HG03442 (cell line): ENCODE measurements at regions not wholly inside any gene's neighbourhood (a gene's known extent, or its start where the extent isn't known, plus 50 kb on each side); places are given as distances from the start of the nearest gene placed in this dataset.
"Not testable (repeated sequence)": the region's sequence is repeated elsewhere in the genome, so short reads cannot be mapped to it uniquely, and the experiment has no call there.

ENCODE experiments used
- ATAC-seq: cut with Tn5 transposase; IDR thresholded peaks from one replicate; pipeline ENCODE4 v1.9.1; 2021; ENCODE audit warnings: mild to moderate bottlenecking, moderate library complexity; ENCODE audit not compliant: unreplicated experiment

DNA sequence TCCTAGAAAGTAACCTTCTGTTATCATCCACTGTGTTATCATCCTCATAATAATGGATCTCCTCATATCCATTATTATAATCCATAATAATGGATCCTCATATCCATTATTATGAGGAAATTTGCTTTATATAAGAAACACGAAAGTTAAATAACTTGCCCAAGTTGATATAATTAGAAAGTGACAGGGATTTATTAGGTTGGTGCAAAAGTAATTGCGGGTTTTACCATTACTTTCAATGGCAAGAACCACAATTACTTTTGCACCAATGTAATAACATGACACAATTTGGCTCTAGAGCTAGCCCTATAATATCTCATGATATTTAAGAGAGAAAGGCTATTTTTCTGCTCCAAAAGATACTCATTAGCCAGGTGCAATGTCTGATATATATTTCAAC, 275.7 kb upstream of the STXBP5 start:
- no peak for ATAC-seq

DNA sequence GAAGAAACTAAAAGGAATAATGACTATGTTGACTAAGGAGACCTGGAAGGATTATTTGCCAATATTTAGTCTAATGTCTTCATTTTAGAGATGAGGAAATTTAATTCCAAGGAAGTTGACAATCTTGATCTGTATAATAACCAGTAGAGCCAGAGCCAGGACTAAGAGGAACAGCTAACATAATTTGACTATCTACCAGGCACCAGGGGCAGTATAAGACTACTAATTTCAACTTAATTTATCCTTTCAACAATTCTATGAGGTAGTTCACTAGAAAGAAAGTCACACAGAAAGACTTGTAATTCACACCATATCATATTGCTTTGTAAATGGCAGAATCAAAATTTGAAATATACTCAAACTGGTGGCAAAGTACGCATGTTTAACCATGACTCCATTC, 273.0 kb upstream of the STXBP5 start:
- no peak for ATAC-seq

DNA sequence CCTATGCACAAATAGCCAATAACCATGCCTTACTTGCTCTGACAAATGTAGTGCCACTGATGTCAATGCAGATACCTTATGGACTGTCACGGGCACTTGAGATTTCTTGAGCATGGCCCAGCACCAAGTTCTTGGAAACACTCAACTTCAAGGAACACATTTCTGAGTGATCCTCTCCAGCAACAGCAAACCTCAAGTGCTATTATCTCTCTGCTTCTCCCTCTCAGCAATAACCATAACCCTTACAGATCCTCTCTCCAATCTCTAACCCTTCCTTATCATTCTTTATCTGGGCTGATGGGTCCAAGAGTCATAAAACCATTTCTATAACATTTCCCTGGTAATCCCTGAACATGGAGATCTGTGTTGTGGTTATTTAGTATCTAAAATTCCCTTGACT, 266.9 kb upstream of the STXBP5 start:
- no peak for ATAC-seq

DNA sequence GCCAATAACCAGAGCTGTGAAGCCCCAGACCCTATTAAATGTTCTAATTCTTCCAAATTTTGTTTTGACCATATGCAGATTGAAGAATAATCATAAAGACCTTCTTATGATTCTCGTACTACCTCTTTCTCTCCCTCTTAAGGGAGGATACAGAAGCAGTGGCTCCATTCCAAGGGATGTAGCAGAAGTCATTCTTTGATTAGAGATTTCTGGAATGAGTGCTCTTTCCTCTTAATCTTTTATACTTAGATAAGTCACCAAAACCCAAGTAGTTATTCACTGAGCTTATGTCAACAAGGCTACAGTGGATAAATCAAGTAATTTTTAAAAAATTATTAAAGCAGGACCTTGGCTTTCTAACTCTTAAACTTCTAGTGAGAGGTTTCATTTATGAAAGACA, 266.0 kb upstream of the STXBP5 start:
- no peak for ATAC-seq

DNA sequence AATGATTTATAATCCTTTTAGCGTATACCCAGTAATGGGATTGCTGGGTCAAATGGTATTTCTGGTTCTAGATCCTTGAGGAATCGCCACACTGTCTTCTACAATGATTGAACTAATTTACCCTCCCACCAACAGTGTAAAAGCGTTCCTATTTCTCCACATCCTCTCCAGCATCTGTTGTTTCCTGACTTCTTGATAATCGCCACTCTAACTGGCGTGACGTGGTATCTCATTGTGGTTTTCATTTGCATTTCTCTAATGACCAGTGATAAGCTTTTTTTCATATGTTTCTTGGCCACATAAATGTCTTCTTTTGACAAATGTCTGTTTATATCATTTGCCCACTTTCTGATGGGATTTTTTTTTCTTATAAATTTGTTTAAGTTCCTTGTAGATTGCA, 264.8 kb upstream of the STXBP5 start:
- not testable (repeated sequence) for ATAC-seq

DNA sequence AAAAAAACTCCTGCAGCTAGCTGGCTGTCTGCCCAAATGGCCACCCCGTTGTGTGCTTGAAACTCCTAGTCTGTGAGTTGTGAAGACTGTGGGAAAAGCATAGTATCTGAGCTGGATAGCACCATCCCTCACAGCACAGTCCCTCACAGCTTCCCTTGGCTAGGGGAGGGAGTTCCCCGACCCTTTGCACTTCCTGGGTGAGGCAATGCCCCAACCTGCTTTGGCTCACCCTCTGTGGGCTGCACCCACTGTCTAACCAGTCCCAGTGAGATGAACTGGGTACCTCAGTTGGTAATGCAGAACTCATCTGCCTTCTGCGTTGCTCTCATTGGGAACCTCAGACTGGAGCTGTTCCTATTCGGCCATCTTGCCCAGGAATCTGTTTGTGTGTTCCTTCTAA, 260.6 kb upstream of the STXBP5 start:
- ATAC-seq = no peak

DNA sequence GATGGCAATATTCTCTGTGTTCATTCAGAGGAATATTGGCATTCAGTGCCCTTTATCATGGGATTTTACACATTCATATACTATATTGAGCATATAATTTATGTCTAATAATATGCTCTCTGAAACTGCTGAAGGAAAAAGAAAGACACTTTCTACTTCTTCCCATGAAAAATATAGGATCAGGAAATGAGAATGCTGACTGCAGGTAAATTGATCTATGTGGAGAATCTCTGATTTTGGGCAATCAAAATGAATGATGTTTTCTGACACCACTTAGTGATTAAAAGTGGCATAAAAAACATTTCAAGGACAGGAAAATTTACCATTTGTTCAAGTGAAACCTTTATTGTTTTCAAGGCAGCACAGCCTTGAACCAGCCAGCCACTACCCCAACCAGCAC, 260.1 kb upstream of the STXBP5 start:
- no peak for ATAC-seq

DNA sequence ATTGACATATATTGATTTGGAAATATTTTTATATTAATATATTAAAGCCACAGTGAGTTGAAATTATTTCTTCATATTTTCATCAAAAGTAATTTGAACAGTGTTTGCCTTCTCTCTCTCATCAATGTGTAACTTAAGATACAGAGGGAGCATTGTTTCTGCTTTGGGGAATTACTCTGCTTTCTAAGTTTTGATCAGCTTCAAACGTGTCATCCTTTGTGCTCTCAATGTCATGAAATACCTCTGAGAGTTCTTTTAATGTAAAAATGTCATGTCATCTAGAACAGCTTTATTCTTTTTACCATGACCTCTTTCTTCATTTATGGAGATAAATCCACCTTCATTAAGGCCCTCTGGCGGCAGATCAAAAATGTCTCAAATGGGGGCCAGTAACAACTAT, 259.4 kb upstream of the STXBP5 start:
- ATAC-seq = no peak

DNA sequence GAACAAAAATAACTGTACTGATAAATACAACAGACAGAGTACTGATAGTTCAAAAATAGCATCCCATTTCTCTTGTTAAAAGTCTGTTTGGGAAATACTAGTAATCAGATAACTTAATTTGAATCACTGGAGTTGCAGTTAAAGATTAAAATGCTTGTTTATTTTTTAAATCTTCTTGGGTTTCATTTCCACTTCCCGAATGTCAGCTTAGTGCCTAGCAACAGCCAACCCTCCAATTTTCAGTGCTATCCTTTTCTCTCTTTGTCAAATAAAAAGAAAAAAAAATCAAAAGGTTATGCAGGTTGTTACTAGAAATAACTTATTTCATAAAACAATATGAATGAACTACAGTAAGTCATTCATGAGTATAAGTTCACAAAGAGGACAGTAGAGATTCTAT, 257.7 kb upstream of the STXBP5 start:
- ATAC-seq = no peak

DNA sequence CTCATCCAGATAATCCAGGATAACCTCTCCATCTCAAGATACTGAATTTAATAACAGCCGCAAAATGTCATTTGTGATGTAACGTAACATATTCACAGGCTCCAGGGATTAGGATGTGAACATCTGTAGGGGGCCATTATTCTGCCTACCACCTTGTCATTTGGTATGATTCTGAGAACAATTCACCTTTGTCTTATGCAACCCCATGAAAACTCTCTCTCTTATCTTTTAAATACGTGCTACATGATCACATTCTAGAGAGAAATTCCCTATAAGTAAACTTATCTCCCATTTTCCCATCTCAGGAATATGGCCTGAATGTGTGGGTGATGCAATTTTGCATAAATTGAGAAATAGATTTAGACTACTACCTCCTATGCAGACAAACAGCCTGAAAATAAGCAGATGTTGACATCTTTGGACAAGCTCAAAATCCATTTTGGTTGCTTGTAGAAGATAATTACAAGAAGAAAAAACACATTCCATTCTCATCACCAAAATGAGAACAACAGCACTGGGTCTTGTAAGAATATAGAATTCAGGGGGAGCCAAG, 255.4 kb upstream of the STXBP5 start:
- no peak for ATAC-seq

DNA sequence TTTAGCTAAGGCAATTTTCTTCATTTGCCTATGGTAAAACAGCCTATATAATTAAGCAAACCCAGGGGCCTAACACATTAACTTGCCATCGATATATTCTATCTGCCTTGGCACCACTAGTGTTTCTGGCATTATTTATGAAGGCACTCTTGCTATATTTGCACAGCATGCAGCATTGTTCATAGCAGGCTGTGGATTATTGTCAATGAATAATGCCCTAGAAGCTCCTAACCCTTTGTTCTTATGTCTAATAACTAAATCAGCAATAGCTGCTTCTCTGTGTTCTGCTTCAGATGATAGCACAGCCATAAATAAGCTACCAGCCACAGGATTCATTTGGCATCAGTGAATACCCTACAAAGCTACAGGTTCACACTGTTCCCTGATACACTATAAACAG, 254.8 kb upstream of the STXBP5 start:
- no peak for ATAC-seq

DNA sequence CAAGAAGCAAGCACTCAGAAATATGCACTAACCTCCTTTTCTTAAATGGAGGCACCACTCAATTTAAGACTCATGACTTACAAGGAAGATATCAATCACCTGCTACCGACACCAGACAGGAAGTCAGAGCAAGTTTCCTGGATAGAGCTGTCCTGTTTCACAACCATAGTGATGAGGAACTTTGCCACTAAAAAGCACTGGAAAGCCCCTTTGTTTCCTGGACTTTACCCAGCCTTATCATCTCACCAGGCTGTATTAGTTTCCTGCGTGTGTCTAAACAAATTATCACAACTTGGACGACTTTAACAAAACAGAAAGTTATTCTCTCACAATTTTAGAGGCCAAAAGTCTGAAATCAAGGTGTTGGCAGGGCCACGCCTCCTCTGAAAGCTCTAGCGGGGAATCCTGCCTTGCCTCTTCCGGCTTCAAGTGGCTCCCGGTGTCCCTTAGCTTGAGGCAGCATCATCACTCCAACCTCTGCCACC, 253.8 kb upstream of the STXBP5 start:
- ATAC-seq = peak; percentile 43

DNA sequence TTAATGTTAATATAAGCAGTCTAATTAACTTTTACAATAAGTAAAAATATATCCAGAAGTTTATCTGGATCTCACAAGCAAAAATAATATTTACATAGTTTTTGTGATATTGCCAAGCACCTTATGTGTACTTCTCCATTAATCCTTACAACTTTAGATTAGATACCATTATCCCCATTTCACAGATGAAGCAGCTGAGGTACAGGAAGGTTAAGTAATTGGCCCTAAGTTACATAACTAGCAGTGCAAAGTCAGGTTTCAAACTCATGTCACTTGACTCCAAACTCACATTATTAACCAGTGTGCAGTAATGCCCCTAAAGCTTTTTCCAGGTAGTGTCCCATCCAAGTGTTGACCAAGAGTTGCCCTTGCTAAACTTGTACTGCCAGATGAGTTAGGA, 248.6 kb upstream of the STXBP5 start:
- ATAC-seq = no peak

DNA sequence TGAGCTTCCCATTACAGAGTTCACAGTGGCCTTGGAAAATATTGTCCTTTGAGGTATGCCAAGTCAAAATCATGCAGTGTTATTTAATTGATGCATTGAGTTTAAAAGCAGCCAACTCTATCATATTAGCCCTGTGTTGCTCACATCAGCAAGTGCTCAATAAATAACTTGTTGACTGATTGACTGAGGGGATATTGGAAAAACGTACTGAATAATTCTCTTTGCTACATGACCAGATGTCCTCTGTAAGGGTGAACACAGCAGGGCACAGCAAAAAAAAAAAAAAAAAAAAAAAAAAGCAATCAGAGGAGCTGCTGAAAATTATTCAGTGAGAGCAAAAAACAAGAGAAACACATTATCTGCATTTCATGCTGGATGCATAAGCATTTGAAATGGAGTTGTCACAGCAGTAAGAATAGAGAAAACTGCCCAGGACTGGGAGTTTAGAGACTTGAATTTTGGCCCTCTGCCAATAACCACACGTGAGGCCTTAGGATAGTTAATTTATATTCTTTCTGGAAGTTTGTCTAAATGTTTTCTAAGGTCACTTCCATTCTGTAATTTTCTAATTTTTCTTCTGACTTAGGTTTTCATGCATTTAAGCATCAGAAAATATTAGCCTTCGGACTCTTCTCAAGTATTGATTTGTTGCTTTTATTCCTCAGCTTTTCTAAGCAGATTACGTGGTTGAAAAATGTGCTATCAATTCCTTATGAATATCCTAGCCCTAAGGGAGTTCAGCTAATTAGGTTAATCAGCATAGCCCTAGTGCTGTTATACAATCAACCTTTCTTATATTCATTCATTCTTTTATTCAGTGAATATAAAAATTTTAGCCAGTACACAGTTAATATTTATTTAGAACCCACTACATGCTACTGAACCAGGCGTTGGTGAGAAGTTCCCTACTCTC, 246.8 kb upstream of the STXBP5 start:
- ATAC-seq = no peak

DNA sequence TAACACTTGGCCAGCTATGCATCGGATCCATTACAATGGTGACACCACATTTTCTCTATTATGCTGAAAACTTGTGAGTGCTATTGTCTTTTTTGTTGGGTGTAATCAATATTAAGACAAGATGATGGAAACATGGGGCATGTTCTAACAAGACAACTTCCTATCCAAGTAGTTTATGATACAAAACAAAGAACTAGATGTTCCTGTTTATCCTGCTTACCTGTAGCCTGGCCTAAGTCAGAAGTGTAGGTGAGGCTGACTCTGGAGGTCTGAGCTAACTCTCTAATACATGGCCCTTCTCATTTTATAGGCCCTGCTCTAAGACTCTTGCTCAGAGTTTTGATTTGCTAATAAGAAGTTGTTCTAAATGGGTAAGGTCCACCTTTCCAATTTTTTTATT, 242.4 kb upstream of the STXBP5 start:
- ATAC-seq = no peak

DNA sequence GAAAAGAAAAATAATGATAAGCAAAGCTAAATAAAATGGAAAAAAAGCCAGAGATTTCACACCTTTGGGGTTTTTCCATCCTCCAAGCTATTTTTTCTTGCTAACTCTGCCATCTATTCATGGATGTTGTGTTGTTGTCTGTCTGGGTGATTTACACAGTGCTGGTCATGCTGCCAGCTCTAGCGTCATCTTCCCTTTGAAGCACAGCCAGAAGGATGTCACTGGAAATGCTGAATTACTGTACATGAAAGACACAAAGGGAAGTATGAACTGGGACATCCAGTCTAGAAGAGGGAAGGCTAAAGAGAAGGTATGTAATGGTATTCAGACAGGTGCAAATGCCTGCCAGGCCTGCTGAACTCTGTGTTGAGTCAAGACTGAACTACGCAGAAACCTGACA, 241.9 kb upstream of the STXBP5 start:
- ATAC-seq = no peak

DNA sequence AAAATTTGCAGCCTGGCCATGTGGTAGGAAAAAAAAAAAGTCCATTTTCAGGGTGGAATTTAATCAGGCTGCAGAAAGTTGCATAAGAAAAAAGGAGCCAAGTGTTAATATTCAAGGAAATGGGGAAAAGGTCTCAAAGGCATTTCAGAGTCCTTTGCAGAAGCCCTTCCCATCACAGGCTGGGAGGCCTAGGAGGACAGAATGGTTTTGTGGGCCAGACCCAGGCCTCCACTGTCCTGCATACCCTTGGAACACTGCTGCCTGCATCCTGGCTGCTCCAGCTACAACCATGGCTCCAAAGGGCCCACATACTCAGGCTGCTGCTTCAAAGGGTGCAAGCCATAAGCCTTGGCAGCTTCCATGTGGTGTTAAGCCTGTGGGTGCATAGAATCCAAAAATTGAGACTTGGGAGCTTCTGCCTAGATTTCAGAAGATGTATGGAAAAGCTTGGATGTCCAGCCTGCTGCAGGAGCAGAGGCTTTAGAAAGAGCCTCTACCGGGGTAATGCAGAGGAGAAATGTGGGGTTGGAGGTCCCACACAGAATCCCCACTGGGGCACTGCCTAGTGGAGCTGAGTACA, 239.0 kb upstream of the STXBP5 start:
- no peak for ATAC-seq

DNA sequence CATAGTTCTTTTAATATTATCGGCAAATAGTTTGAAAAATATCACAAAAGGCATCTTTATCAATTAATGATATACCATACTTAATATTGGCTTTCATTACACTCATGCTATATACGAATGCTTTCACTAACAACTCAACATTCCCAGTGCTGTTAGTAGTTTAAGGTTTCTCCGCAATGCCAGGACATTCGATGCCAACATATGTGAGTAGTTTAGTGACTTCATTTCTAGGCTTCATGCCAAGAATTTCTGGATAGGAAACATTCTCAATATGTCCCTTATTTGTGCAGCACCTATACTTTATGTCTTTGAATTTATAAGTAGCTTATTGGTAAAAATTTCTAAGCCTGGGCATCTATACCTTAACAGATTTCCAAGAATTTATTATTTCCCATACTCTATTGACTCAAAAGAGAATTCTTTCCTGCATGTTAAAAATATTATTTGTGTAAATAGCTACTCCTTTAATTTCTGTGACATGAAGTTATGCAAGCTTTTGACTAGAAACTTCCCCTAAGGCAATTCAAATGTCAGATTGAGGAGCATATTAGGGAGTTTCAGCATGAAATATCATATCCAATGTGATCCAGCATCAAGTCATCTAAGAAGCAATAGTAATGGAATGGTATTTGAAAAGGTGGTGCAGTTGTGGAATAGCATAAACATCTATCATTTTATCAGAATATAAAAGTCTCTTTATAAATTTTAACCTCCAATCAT, 236.0 kb upstream of the STXBP5 start:
- ATAC-seq = no peak

DNA sequence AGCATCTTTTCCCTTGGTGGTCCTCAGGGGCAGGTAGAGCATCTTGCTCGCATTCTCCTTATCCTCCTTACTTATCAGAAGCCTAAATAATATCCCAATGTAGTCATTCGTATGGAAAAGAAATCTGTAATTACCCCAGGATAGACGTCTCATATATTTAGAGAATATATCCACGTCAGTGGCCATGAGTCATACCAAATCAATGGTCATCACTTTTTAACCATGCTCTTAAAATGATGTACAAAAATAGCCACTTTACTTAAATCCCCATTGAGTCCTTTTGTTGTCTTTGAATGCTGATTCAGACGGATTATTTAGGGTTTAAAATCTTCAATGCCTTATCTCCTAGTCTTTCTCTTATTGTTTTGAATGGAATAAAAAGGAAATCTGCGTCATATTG, 231.7 kb upstream of the STXBP5 start:
- no peak for ATAC-seq

DNA sequence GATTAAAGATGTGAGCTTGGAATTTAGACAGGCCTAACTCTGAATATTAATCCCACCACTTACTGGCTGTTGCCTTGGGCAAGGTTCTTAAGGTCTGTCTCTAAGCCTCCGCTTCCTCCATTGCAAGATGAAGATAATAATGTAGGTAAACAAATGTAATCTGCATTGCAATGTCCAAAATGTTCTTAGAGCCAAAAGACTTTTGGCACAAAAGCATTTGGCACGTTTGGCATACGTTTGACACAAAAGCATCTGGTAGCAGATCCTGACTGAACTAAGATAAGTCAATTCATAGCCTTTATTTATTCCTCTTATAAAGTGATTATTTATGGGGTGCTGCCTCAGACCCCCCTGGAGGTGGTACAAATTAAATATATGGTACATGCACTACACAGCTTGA, 229.9 kb upstream of the STXBP5 start:
- no peak for ATAC-seq

DNA sequence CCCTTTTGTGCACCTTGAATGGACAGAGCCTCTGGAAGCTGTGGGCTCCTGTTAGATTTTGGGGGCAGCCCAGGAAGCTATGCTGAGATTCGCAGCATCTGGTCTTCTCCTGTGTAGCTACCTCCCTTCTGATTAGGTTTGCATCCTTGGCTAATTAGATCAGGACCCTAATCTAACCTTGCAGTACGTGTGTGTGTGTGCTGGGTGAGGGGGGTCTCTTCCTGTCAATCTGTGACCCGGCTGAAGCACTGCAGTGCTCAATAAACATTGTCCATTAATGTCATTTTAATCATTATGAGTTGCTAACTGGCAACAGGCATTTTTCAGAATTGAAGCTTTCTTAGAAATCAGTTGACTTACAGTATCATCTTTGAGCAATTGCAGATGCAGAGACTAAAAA, 229.1 kb upstream of the STXBP5 start:
- no peak for ATAC-seq

DNA sequence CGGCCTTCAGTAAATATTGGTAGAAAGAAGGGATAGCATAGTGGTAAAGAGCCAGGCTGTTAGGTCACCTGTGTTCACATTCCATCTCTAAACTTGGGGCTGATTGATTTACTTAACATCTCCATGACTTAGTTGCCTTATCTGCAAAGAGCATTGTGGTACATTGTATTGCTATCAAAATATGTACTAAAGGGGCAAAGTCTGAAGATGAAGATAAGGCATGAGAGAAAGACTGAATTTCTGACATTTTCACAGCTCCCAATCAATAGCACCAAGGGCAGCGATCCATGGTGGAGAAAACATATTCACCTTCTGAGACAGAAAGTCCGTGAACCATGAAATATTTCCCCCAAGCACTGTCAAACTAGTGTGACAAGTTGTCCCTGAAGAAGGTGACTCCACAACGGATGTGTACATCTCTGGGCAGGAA, 223.3 kb upstream of the STXBP5 start:
- ATAC-seq = no peak
